HT1080 (cell line): ENCODE measurements at regions not wholly inside any gene's neighbourhood (a gene's known extent, or its start where the extent isn't known, plus 50 kb on each side); places are given as distances from the start of the nearest gene placed in this dataset.

Source experiments
- DNase-seq: peaks from one replicate; pipeline ENCODE4 v3.0.0-alpha.2; 2015; ENCODE audit warnings: low read depth

GRCh38 chr2:2422621-2423020 lies 91.5 kb upstream of the MYT1L start:
- no peak for DNase-seq

- no peak for DNase-seq
Measured at GRCh38 chr2:2413525-2413924, 82.5 kb upstream of the MYT1L start.

- DNase-seq = no peak
Measured at GRCh38 chr2:2410987-2411386, 79.9 kb upstream of the MYT1L start.

GRCh38 chr2:2409481-2409880 lies 78.4 kb upstream of the MYT1L start:
- no peak for DNase-seq

- no peak for DNase-seq
Measured at GRCh38 chr2:2405780-2406179, 74.7 kb upstream of the MYT1L start.

GRCh38 chr2:2400286-2401038 lies 69.4 kb upstream of the MYT1L start:
- DNase-seq = no peak

- DNase-seq = no peak
Measured at GRCh38 chr2:2399396-2399795, 68.3 kb upstream of the MYT1L start.

GRCh38 chr2:2392332-2392731 lies 61.3 kb upstream of the MYT1L start:
- DNase-seq = no peak

GRCh38 chr2:2389215-2389614 lies 58.1 kb upstream of the MYT1L start:
- no peak for DNase-seq
